Panc1 (cell line): ENCODE measurements at regions not wholly inside any gene's neighbourhood (a gene's known extent, or its start where the extent isn't known, plus 50 kb on each side); places are given as distances from the start of the nearest gene placed in this dataset.

Source experiments
- ATAC-seq: fragments of 200-7000 bp; cut with Tn5 transposase; 2 replicates; pipeline ENCODE4 v1.9.1; 2020; ENCODE audit warnings: mild to moderate bottlenecking, moderate library complexity
- BruUV-seq: library from RNA; stranded (reverse); fragments of 400-500 nt; replicated peaks from 2 replicates; lab custom pipeline; 2021; lab: Mats Ljungman, UMichigan
- CTCF ChIA-PET: fragments of 300-600 bp; sonication (Branson Sonifier 250); formaldehyde crosslinking; loops from one replicate; lab custom pipeline; 2022; ENCODE audit warnings: antibody characterized with exemption; lab: Charles Lee
- POLR2A ChIA-PET: fragments of 300-600 bp; sonication (Branson Sonifier 250); formaldehyde crosslinking; loops from one replicate; lab custom pipeline; 2022; ENCODE audit warnings: antibody characterized with exemption; lab: Charles Lee
- DNase-seq: peaks from one replicate; pipeline ENCODE4 v3.0.0-alpha.2; 2010; ENCODE audit warnings: low read depth, low spot score
- H3K27ac ChIP-seq: 2 replicates; pipeline ENCODE4 v1.5.1; 2011; ENCODE audit warnings: mild to moderate bottlenecking, low read length, inconsistent platforms
- H3K27me3 ChIP-seq: fragments of 200-500 bp; sonication (Bioruptor generic); 2 replicates; pipeline ENCODE4 v1.6.0; 2014; ENCODE audit warnings: low read length, inconsistent platforms; ENCODE audit not compliant: control insufficient read depth, insufficient read depth
- H3K36me3 ChIP-seq: fragments of 200-500 bp; sonication (Bioruptor generic); 2 replicates; pipeline ENCODE4 v1.5.1; 2014; ENCODE audit warnings: inconsistent platforms, mild to moderate bottlenecking, low read length, moderate library complexity; ENCODE audit not compliant: control insufficient read depth, insufficient read depth
- H3K4me1 ChIP-seq: 2 replicates; pipeline ENCODE4 v1.5.1; 2011; ENCODE audit warnings: inconsistent platforms, mild to moderate bottlenecking, low read length, moderate library complexity; ENCODE audit not compliant: control insufficient read depth, insufficient read depth
- H3K4me3 ChIP-seq, 2 experiments: 2 replicates each; pipeline ENCODE4 v1.5.1; 2011 to 2012; ENCODE audit warnings: low read depth in 2 of 2, low read length in 2 of 2, mild to moderate bottlenecking in 2 of 2, inconsistent platforms in 1 of 2, moderate library complexity in 1 of 2
- H3K9me3 ChIP-seq: fragments of 200-500 bp; sonication (Bioruptor generic); 2 replicates; pipeline ENCODE4 v1.5.1; 2014; ENCODE audit warnings: low read depth, mild to moderate bottlenecking, inconsistent platforms, low read length, moderate library complexity; ENCODE audit not compliant: control insufficient read depth, insufficient read depth
- POLR2AphosphoS5 ChIP-seq: IDR thresholded peaks from 2 replicates; pipeline ENCODE4 v1.6.1; 2012; ENCODE audit warnings: mild to moderate bottlenecking, low read depth, low read length, moderate library complexity
- REST ChIP-seq, 2 experiments: IDR thresholded peaks; 2 replicates each; pipeline ENCODE4 v1.6.1; 2011 to 2012; ENCODE audit warnings: low read depth in 2 of 2, control low read depth in 1 of 2, low read length in 1 of 2, mild to moderate bottlenecking in 1 of 2, moderate library complexity in 1 of 2; ENCODE audit not compliant: insufficient read depth in 1 of 2
- SIN3A ChIP-seq: IDR thresholded peaks from 2 replicates; pipeline ENCODE4 v1.6.1; 2012; ENCODE audit warnings: low read depth, mild to moderate bottlenecking, low read length, moderate library complexity, borderline replicate concordance; ENCODE audit not compliant: insufficient read depth
- TCF7L2 ChIP-seq: IDR thresholded peaks from 2 replicates; pipeline ENCODE4 v1.6.1; 2011; ENCODE audit warnings: mild to moderate bottlenecking, low read depth, low read length, inconsistent platforms
- in situ Hi-C: cut with HindIII; loops from 2 replicates; pipeline ENCODE4 v1.10.0; 2016; ENCODE audit warnings: low sequenced_read_pairs, low pct_unique_long_range_greater_than_20kb
- intact Hi-C: fragments of 100-400 bp; cut with micrococcal nuclease; formaldehyde crosslinking; loops from one replicate; pipeline ENCODE4 v1.10.0; 2022; ENCODE audit not compliant: unreplicated experiment
- TF ChIP-seq, protein P1 (sequence below): fragments of 450-650 bp; IDR thresholded peaks from 2 replicates; pipeline ENCODE4 v1.5.1; 2017; ENCODE audit warnings: mild to moderate bottlenecking

DNA sequence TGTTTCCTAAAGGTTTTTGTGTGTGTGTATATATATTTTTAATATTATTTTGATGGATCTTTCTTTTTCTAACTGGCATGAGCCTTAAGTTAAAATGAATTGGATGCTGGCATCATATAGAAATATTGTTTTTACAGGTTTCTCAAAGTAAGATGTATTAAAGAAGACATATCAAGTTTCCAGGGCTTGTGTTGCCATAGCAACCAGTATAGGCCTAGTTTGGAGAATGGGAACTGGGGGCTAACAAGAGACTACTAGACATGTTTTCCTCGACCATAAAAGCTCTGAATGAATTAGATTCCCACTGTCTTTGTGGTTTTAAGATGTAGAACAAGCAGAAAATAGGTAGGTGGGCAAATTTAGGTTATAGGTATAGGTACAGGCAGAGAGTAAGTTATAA is 771.4 kb downstream of the TUSC7 start:
- in situ Hi-C loops (no loop called here), intact Hi-C loops (no loop called here)
- no peak overlapping the region for H3K4me3 ChIP-seq
- no peaks in the 10 kb centered on the region for H3K4me1 ChIP-seq
- ChIA-PET POLR2A (no interaction called here), CTCF (no interaction called here)
- ATAC-seq, result no peak
- H3K9me3 ChIP-seq, result no peaks in the 10 kb centered on the region
- no TSS peak for BruUV-seq
- no peaks in the 10 kb centered on the region for H3K36me3 ChIP-seq
- no peaks in the 10 kb centered on the region for H3K27me3 ChIP-seq
- H3K27ac ChIP-seq, result no peak overlapping the region
- DNase-seq, result no peak
- no peak for TF ChIP-seq SIN3A
- TF ChIP-seq, protein P1, sequence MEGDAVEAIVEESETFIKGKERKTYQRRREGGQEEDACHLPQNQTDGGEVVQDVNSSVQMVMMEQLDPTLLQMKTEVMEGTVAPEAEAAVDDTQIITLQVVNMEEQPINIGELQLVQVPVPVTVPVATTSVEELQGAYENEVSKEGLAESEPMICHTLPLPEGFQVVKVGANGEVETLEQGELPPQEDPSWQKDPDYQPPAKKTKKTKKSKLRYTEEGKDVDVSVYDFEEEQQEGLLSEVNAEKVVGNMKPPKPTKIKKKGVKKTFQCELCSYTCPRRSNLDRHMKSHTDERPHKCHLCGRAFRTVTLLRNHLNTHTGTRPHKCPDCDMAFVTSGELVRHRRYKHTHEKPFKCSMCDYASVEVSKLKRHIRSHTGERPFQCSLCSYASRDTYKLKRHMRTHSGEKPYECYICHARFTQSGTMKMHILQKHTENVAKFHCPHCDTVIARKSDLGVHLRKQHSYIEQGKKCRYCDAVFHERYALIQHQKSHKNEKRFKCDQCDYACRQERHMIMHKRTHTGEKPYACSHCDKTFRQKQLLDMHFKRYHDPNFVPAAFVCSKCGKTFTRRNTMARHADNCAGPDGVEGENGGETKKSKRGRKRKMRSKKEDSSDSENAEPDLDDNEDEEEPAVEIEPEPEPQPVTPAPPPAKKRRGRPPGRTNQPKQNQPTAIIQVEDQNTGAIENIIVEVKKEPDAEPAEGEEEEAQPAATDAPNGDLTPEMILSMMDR, result no peak
- TF ChIP-seq REST (IDR thresholded peaks at IDR 0.05; ENCODE audit: insufficient read depth in 1 of 2, low read depth in 2 of 2, low read length in 1 of 2), result no peak
- no peak for TF ChIP-seq POLR2AphosphoS5
- TF ChIP-seq TCF7L2, result no peak

DNA sequence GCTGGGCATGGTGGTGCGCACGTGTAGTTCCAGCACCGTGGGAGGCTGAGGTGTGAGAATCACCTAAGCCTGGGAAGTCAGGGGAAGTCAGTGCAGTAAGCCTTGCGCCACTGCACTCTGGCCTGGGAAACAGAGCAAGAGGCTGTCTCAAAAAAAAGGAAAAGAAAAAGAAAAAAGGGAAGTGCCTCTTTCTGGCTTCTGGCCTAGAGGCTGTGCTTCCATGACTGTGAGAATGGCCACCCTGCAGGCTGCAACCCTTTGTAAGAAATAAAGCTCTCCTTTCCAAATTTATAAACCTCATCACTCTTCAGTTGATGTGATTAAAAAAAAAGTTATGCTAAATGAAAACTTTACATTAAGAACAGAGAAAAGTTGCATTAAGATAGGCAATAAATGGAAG is 774.3 kb downstream of the TUSC7 start:
- no TSS peak for BruUV-seq
- intact Hi-C loops, result no loop called here
- Histone ChIP-seq H3K4me3 (no peak overlapping the region), H3K27ac (no peak overlapping the region), H3K36me3 (no peaks in the 10 kb centered on the region), H3K27me3 (no peaks in the 10 kb centered on the region), H3K4me1 (no peaks in the 10 kb centered on the region), H3K9me3 (no peaks in the 10 kb centered on the region)
- CTCF ChIA-PET, result interaction anchor here (0.7 kb wide), 1 partner anchor 1109 kb away, joined by 5 read pairs; no protein-coding TSS in a partner anchor
- in situ Hi-C loops, result no loop called here
- ATAC-seq (no peak), DNase-seq (no peak)
- POLR2A ChIA-PET, result no interaction called here
- TF ChIP-seq TCF7L2, result no peak
- TF ChIP-seq REST (IDR thresholded peaks at IDR 0.05; ENCODE audit: insufficient read depth in 1 of 2, low read depth in 2 of 2, low read length in 1 of 2), result no peak
- TF ChIP-seq, protein P1, result no peak
- no peak for TF ChIP-seq SIN3A
- no peak for TF ChIP-seq POLR2AphosphoS5
